ENCODE measurements at regions not wholly inside any gene's neighbourhood (a gene's known extent, or its start where the extent isn't known, plus 50 kb on each side); places are given as distances from the start of the nearest gene placed in this dataset.

DNA sequence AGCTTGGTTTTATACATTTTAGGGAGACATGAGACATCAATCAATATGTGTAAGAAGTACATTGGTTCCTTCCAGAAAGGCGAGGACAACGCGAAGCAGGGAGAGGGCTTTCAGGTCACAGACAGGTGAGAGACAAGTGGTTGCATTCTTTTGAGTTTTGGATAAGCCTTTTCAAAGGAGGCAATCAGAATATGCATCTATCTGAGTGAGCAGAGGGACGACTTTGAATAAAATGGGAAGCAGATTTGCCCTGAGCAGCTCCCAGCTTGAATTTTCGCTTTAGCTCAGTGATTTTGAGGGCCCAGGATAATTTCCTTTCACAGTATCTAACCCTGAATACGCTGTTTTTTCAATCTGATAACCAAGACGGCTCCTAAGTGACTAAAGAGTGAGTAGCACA is 82.5 kb upstream of the MYO3A start:
- TF ChIP-seq, protein P1, sequence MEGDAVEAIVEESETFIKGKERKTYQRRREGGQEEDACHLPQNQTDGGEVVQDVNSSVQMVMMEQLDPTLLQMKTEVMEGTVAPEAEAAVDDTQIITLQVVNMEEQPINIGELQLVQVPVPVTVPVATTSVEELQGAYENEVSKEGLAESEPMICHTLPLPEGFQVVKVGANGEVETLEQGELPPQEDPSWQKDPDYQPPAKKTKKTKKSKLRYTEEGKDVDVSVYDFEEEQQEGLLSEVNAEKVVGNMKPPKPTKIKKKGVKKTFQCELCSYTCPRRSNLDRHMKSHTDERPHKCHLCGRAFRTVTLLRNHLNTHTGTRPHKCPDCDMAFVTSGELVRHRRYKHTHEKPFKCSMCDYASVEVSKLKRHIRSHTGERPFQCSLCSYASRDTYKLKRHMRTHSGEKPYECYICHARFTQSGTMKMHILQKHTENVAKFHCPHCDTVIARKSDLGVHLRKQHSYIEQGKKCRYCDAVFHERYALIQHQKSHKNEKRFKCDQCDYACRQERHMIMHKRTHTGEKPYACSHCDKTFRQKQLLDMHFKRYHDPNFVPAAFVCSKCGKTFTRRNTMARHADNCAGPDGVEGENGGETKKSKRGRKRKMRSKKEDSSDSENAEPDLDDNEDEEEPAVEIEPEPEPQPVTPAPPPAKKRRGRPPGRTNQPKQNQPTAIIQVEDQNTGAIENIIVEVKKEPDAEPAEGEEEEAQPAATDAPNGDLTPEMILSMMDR (IDR thresholded peaks at IDR 0.05), result no peak
- no peak for TF ChIP-seq ZFX (IDR thresholded peaks at IDR 0.05; ENCODE audit: borderline replicate concordance)

All from 22Rv1 (cell line).